SJSA1 (cell line): ENCODE measurements at regions not wholly inside any gene's neighbourhood (a gene's known extent, or its start where the extent isn't known, plus 50 kb on each side); places are given as distances from the start of the nearest gene placed in this dataset.

Experiments used
- DNase-seq, 2 experiments: peaks; one replicate each; pipeline ENCODE4 v3.0.0-alpha.2; 2015 to 2020; ENCODE audit warnings: low spot score in 2 of 2, low read depth in 1 of 2
- H3K27ac ChIP-seq: fragments of 250-450 bp; sonication (Bioruptor Pico); 2 replicates; pipeline ENCODE4 v1.5.1; 2020; ENCODE audit warnings: mild to moderate bottlenecking, moderate library complexity
- H3K27me3 ChIP-seq: fragments of 250-450 bp; sonication (Bioruptor Pico); replicated peaks from 2 replicates; pipeline ENCODE4 v1.5.1; 2020; ENCODE audit warnings: mild to moderate bottlenecking, moderate library complexity
- H3K36me3 ChIP-seq: fragments of 250-450 bp; sonication (Bioruptor Pico); 2 replicates; pipeline ENCODE4 v1.5.1; 2020; ENCODE audit warnings: mild to moderate bottlenecking
- H3K4me1 ChIP-seq: fragments of 250-450 bp; sonication (Bioruptor Pico); replicated peaks from 2 replicates; pipeline ENCODE4 v1.6.1; 2021; ENCODE audit warnings: mild to moderate bottlenecking
- H3K4me3 ChIP-seq: fragments of 250-450 bp; sonication (Bioruptor Pico); 2 replicates; pipeline ENCODE4 v1.5.1; 2020; ENCODE audit warnings: mild to moderate bottlenecking
- H3K9me3 ChIP-seq: fragments of 250-450 bp; sonication (Bioruptor Pico); replicated peaks from 2 replicates; pipeline ENCODE4 v1.5.1; 2020; ENCODE audit warnings: mild to moderate bottlenecking

DNA sequence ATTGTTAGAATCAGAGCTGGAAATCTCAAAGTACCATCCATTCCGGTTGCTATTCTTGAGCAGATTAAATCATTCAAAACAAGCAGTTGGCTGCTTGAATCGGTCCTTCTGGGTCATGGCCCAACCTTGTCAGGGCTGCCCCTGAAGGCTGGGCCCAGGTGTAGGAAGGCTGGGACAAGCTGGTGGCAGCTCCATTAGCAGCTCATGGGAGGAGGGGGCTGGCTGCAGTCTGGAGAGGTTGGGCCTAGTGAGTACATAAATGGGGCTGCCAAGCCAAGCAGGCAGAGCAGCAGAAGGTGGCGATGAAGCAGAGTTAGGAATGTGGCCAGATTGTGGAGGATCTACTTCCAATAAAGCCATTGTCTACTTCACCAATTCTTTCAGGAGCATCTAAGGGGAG lies 81.4 kb downstream of the ADCYAP1 start:
- H3K9me3 ChIP-seq, result no peaks in the 10 kb centered on the region
- DNase-seq, result no peak
- no peaks in the 10 kb centered on the region for H3K36me3 ChIP-seq
- H3K4me3 ChIP-seq, result no peak overlapping the region
- no peak overlapping the region for H3K27ac ChIP-seq
- H3K27me3 ChIP-seq, result no peaks in the 10 kb centered on the region
- no peaks in the 10 kb centered on the region for H3K4me1 ChIP-seq

DNA sequence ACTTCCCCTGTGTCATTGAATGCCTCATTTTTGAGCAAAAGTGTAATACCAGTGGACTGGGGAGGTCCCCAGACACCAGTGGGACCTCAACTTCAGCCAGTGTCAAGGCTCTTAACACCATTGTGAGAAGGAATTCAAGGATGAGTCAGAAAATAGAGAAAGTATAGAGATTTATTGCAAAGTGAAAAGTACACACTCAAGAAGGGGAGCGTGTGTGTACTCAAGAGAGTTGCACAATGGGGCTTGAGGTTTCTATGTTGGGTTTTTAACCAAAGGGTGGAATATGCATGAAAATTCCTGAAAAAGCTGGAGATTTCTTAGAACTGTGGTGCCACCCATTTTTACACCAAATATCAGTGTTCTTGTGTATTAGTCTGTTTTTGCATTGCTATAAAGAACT lies 81.9 kb downstream of the ADCYAP1 start:
- Histone ChIP-seq H3K36me3 (no peaks in the 10 kb centered on the region), H3K4me1 (no peaks in the 10 kb centered on the region), H3K9me3 (no peaks in the 10 kb centered on the region), H3K4me3 (no peak overlapping the region), H3K27ac (no peak overlapping the region), H3K27me3 (no peaks in the 10 kb centered on the region)
- no peak for DNase-seq

DNA sequence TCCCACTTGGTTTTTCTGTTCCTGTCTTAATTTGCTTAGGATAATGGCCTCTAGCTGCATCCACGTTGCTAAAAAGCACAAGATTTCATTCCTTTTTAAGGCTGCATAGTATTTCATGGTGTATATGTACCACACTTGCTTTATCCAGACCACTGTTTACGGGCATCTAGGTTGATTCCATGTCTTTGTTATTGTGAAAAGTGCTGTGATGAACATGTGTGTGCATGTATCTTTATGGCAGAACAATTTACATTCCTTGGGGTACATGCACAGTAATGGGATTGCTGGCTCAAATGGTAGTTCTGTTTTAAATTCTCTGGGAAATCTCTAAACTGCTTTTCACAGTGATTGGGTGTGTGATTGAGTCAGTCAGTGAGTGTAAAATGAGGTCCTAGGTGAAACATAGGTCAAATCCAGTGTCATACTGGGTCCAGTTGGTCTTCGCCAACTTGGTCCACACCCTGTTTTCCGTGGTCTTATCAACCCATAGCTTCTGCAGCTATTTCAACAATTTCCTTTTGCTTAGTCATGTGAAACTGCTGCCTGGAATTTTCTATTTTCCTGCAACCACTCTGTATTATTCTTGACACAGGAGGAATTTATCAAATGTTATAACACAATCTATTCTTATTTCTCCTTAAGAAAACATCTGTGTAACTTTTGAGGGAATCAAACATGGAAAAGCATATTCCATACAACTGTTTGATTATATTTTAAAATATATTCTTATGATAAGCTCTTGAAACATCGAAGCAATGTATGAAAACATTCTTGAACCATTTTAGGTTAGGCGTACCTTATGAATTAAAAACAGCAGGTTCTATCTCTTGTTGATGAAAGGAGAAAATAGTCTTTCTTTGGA lies 82.9 kb downstream of the ADCYAP1 start:
- Histone ChIP-seq H3K36me3 (no peaks in the 10 kb centered on the region), H3K27ac (no peak overlapping the region)

DNA sequence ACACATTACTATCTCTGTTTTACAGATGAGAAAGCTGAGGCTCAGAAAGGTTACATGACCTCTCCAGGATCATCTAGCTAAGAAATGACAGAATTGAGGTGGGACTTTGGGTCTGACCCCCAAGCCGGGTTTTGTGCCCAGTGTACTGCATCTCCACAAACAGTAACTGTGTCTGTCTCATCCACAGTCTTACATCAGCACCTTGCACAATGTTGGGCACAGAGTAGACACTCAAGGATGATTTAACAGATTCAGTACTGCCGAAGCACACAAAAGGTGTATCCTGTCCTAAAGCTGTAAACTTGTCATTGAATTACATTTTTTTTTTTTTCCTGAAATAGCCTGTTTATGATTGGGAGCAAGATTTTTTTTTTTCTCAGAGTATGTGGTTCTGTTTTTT lies 84.8 kb downstream of the ADCYAP1 start:
- Histone ChIP-seq H3K27ac (no peak overlapping the region), H3K36me3 (no peaks in the 10 kb centered on the region), H3K4me3 (no peak overlapping the region), H3K9me3 (no peaks in the 10 kb centered on the region; the same call in 1 of the 2 replicates), H3K27me3 (no peaks in the 10 kb centered on the region), H3K4me1 (no peaks in the 10 kb centered on the region)
- DNase-seq, result no peak

More for the DNA sequence above, 82.9 kb downstream of the ADCYAP1 start:
- Histone ChIP-seq H3K4me1 (no peaks in the 10 kb centered on the region), H3K9me3 (no peaks in the 10 kb centered on the region), H3K27me3 (no peaks in the 10 kb centered on the region), H3K4me3 (no peak overlapping the region)
- DNase-seq, result no peak

DNA sequence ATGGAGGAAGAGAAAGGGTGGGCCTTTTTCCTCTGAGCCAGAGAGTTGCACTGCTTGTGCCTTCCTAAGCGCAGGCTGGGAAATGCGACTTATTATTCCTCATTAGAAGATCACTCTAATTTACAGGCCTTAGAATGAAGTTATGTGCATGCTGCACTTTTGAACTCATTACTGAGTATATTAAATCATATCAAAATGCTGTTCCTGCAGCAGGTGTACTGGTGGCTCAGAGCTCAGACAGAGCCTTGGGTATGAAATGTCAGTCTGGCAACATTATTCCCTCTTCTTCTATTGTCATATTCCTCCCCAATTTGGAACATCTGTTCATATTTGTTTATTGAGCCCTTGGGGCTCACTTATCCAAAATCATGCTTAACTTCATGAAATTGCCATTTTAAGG lies 85.5 kb downstream of the ADCYAP1 start:
- Histone ChIP-seq H3K9me3 (no peaks in the 10 kb centered on the region; the same call in 1 of the 2 replicates), H3K4me3 (no peak overlapping the region), H3K27me3 (no peaks in the 10 kb centered on the region), H3K4me1 (no peaks in the 10 kb centered on the region), H3K36me3 (no peaks in the 10 kb centered on the region), H3K27ac (no peak overlapping the region)
- DNase-seq, result no peak

DNA sequence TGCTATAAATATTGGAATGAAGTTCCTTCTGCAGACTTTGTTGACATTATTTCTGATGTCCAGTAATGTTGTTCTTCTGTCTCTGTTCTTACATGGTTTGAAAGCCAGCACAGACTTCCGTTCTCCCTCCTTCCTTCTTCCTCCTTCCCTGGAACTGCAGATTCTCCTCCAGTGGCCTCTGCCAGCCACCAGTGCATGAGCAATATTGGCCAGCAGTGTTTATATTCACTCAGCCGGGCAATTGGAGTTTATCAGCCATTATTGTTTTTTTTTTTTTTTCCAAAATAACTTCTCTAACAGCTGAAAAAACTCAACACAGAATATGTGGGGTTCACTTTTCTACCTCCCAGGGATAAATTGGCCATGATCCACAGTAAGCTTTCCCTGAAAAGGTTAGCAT lies 86.8 kb downstream of the ADCYAP1 start:
- Histone ChIP-seq H3K4me3 (no peak overlapping the region), H3K9me3 (no peaks in the 10 kb centered on the region; the same call in 1 of the 2 replicates), H3K27me3 (no peaks in the 10 kb centered on the region), H3K27ac (no peak overlapping the region), H3K4me1 (no peaks in the 10 kb centered on the region), H3K36me3 (no peaks in the 10 kb centered on the region)
- DNase-seq, result no peak

DNA sequence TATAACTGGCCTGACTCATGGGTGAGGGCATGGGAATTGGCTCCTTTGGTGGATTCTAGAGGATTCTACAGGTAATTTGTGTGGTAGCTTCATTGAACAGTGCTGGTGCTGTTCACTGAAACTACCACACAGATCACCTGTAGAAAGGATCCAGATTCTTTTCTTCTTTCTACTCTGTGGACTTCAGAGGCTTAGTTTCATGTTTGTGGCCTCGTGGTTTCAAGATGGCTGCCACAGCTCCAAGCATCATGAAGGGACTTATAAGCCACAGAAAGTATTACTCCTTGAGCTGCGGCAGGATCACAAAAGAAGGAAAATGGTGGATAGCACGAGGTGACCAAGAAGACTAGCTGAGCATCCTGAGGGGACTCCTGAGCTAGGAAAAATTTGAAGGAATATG lies 88.9 kb downstream of the ADCYAP1 start:
- DNase-seq, result no peak
- no peaks in the 10 kb centered on the region for H3K27me3 ChIP-seq
- H3K4me3 ChIP-seq, result no peak overlapping the region
- H3K36me3 ChIP-seq, result no peaks in the 10 kb centered on the region
- H3K9me3 ChIP-seq, result no peaks in the 10 kb centered on the region; the same call in 1 of the 2 replicates
- H3K4me1 ChIP-seq, result no peaks in the 10 kb centered on the region
- H3K27ac ChIP-seq, result no peak overlapping the region

DNA sequence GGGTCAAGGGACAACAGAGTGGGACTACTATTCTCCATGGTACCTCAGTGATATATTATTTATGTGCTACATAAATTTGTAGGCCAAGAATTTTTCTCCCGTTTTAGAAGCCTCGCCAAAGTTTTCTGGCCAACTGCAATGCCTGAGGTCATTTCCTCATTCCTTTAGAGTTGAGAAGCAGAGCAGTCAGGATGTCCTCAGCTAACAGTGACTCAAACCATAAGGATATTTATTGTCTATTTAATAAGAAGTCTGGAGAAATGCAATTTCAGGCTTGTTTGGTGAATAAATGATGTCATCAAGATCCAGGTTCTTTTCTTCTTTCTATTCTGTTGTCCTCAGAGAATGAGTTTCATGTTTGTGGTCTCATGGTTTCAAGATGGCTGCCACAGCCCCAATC lies 91.0 kb downstream of the ADCYAP1 start:
- H3K4me3 ChIP-seq, result no peak overlapping the region
- H3K9me3 ChIP-seq, result no peaks in the 10 kb centered on the region; the same call in 1 of the 2 replicates
- H3K4me1 ChIP-seq, result no peaks in the 10 kb centered on the region
- no peaks in the 10 kb centered on the region for H3K27me3 ChIP-seq
- no peaks in the 10 kb centered on the region for H3K36me3 ChIP-seq
- no peak overlapping the region for H3K27ac ChIP-seq
- DNase-seq, result no peak

DNA sequence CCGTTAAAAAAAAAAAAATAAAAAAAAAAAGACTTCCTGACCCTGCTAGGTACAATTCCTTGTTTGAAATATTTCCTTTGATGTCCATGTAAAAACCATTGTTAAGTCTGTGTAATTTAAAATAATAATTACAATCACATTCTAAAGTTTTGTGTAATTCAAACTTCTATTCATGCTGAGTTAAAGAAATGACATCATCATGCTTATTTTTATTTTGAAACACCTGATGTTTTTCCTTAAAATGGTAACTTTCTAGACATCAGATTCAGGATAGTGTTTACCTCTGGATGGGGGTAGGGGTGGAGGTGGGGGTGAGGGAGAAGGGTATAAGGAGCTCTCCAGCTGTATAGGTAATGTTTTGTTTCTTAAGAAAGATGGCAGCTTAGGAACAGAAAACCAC lies 92.8 kb downstream of the ADCYAP1 start:
- Histone ChIP-seq H3K4me1 (no peaks in the 10 kb centered on the region), H3K9me3 (no peaks in the 10 kb centered on the region; the same call in 1 of the 2 replicates), H3K4me3 (no peak overlapping the region), H3K36me3 (no peaks in the 10 kb centered on the region), H3K27ac (no peak overlapping the region), H3K27me3 (no peaks in the 10 kb centered on the region)
- no peak for DNase-seq

DNA sequence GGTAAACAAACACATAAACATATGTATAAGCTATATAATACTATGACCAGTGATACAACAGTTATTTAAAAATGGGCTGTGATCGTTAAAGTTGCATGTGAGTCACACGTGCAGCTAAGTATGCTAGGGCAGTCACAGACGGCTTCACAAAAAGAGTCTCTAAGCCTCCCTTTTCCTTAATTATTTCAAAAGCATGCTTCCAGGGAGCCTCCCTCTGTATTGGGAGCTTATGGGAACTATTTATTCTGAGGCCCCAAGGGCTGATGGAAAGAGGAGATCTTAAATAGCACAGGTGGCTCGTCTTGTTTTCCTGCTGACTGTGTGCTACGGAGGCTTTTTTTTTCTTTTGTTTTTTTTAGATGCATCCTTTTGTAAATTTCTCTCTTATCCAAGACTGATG lies 94.3 kb downstream of the ADCYAP1 start:
- Histone ChIP-seq H3K36me3 (no peaks in the 10 kb centered on the region), H3K27ac (no peak overlapping the region), H3K9me3 (no peaks in the 10 kb centered on the region), H3K27me3 (no peaks in the 10 kb centered on the region), H3K4me3 (no peak overlapping the region), H3K4me1 (no peaks in the 10 kb centered on the region)
- DNase-seq, result no peak

DNA sequence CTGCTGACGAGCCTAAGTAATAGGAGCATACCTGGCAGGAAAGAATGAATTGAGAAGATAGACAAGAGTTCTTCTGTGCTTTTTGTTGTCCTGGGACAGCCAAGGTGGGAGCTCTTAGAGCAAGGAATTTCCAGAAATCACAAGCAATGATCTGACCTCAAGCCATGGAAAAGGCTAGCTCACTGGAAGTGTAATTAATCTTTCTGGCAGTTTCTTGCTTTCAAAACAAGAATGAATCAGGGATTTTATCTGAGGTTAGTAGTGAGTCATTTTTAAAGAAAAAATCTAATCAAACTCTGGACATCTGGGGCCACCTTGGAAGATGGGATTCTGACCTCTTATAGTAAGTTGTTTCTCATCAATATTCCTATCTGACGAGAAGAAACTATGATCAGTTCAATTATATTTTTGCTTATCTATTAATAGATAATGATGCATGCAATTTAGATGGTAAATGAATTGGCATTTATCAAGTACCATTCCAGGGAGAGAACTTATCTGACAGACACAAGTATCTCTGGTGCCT lies 98.0 kb downstream of the ADCYAP1 start:
- no peak for DNase-seq
- H3K36me3 ChIP-seq, result no peaks in the 10 kb centered on the region
- no peaks in the 10 kb centered on the region for H3K27me3 ChIP-seq
- no peaks in the 10 kb centered on the region for H3K9me3 ChIP-seq
- no peak overlapping the region for H3K27ac ChIP-seq
- H3K4me3 ChIP-seq, result no peak overlapping the region
- no peaks in the 10 kb centered on the region for H3K4me1 ChIP-seq

DNA sequence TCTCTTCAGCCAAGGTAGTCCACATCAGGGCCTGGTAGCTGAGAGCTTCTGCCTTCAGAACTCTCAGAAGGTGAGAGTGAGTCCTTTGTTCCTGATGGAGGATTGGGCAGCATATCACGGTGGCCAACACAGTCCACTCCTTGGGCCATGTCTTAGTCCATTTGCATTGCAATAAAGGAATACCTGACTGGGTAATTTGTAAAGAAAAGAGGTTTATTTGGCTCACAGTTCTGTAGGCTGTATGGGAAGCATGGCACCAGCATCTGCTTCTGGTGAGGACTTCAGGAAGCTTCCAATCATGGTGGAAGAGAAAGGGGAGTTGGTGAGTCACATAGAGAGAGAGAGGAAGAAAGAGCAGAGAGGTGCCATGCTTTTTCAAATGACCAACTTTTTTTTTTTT lies 98.8 kb downstream of the ADCYAP1 start:
- DNase-seq, result no peak
- Histone ChIP-seq H3K4me1 (no peaks in the 10 kb centered on the region), H3K36me3 (no peaks in the 10 kb centered on the region), H3K27ac (no peak overlapping the region), H3K4me3 (no peak overlapping the region), H3K9me3 (no peaks in the 10 kb centered on the region), H3K27me3 (no peaks in the 10 kb centered on the region)

DNA sequence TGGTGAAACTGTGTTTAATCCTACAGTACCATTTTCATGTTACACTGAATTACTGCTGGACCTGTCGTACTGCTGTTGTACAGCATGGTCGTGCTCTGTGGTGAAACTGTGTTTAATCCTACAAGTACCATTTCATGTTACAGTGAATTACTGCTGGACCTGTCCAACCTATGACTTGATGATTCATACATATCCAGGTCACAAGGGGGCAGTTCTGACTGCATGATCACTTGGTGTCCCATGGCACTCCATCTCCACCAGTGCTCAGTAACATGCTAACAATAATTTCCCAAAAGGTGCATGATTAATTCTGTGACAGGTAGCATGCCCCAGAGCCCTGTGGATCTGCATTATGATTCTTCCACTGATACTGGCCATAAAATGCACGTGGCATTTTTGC lies 101.6 kb downstream of the ADCYAP1 start:
- Histone ChIP-seq H3K4me1 (no peaks in the 10 kb centered on the region), H3K27me3 (no peaks in the 10 kb centered on the region), H3K4me3 (no peak overlapping the region), H3K36me3 (no peaks in the 10 kb centered on the region), H3K9me3 (no peaks in the 10 kb centered on the region), H3K27ac (no peak overlapping the region)
- no peak for DNase-seq

DNA sequence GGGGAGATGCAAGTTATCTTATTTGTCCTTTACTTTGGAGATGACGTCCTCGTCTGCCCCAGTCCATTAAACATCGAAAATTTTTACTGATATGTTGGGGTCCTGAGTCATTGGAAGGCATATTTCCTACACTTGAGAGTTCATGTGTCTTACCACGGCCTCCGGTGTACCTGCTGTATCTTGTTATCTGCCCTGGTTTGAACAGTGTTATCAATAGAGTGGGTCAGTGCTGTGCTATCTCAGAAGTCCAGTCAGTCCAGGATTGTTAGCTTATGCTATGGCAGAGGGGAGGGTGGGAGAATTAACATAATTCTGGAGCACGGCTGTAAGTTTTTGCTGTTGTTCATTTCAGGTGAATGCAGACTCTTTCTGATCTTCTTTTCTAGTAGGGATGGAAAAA lies 102.3 kb downstream of the ADCYAP1 start:
- no peak for DNase-seq
- no peaks in the 10 kb centered on the region for H3K36me3 ChIP-seq
- H3K4me3 ChIP-seq, result no peak overlapping the region
- H3K27ac ChIP-seq, result no peak overlapping the region
- no peaks in the 10 kb centered on the region for H3K9me3 ChIP-seq
- H3K27me3 ChIP-seq, result no peaks in the 10 kb centered on the region
- H3K4me1 ChIP-seq, result no peaks in the 10 kb centered on the region
